ENCODE measurements at regions not wholly inside any gene's neighbourhood (a gene's known extent, or its start where the extent isn't known, plus 50 kb on each side); places are given as distances from the start of the nearest gene placed in this dataset.

DNA sequence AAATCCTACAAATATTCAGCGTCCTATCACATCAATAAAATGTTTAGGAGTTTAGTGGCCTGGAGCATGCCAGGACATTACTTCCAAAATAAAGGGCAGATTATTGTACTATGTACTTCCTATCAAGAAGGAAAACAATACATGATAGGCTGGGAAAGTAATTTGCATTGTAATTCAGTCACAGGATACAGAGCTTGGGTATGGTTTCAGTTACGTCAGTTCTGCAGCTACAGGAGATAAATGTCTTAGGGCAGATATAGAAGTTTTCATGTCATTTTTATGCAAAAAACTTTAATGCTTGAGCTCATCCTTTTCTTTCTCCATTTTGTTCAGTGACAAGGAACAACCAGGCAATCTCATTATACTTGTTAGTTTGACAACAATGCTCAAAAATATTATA, 155.2 kb downstream of the NFKBIZ start:
- no peaks in the 10 kb centered on the region for H3K79me2 ChIP-seq (ENCODE audit: insufficient read depth, low read length)
- peaks cover 0 to 3% of the 10 kb centered on the region in 2 donors for H3K4me1 ChIP-seq (ENCODE audit: control insufficient read depth in 1 of 2, insufficient read depth in 2 of 2, low read length in 2 of 2)
- H3K9me3 ChIP-seq (replicated peaks in 1 of 2; ENCODE audit: control insufficient read depth in 1 of 2, insufficient read depth in 1 of 2, low read length in 2 of 2): peaks cover 0 to 6% of the 10 kb centered on the region in 2 donors
- H3K4me1 Mint-ChIP-seq: peaks cover 6% of the 10 kb centered on the region
- no peak overlapping the region for H3K4me2 ChIP-seq (replicated peaks; ENCODE audit: extremely low read depth, low read length, poor library complexity, severe bottlenecking)
- no peak overlapping the region for H2AFZ ChIP-seq (ENCODE audit: insufficient read depth, low read depth, low read length, poor library complexity, severe bottlenecking)
- H3K27ac ChIP-seq (ENCODE audit: low read depth in 1 of 2, low read length in 2 of 2): no peak overlapping the region
- TF ChIP-seq, protein P1, sequence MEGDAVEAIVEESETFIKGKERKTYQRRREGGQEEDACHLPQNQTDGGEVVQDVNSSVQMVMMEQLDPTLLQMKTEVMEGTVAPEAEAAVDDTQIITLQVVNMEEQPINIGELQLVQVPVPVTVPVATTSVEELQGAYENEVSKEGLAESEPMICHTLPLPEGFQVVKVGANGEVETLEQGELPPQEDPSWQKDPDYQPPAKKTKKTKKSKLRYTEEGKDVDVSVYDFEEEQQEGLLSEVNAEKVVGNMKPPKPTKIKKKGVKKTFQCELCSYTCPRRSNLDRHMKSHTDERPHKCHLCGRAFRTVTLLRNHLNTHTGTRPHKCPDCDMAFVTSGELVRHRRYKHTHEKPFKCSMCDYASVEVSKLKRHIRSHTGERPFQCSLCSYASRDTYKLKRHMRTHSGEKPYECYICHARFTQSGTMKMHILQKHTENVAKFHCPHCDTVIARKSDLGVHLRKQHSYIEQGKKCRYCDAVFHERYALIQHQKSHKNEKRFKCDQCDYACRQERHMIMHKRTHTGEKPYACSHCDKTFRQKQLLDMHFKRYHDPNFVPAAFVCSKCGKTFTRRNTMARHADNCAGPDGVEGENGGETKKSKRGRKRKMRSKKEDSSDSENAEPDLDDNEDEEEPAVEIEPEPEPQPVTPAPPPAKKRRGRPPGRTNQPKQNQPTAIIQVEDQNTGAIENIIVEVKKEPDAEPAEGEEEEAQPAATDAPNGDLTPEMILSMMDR (IDR thresholded peaks at IDR 0.05): no peak
- H3K4me3 ChIP-seq (replicated peaks in 1 of 3; ENCODE audit: low read depth in 2 of 3, low read length in 3 of 3): no peak overlapping the region
- H3K9me3 Mint-ChIP-seq: peaks cover 0 to 15% (median 10%) of the 10 kb centered on the region in 7 donors
- H3K27me3 Mint-ChIP-seq (ENCODE audit: low read depth in 3 of 3): peaks cover 0 to 2% (median 0%) of the 10 kb centered on the region in 3 donors
- H3K9ac ChIP-seq (ENCODE audit: insufficient read depth, low read length, poor library complexity, severe bottlenecking): no peak overlapping the region
- intact Hi-C loops (cut with micrococcal nuclease): no loop called here
- DNase-seq: no peak
- no peaks in the 10 kb centered on the region for H4K20me1 ChIP-seq (ENCODE audit: insufficient read depth, low read length)
- H3K27ac Mint-ChIP-seq: no peak overlapping the region
- H3K27me3 ChIP-seq (ENCODE audit: control insufficient read depth in 2 of 2, insufficient read depth in 2 of 2, low read length in 2 of 2): no peaks in the 10 kb centered on the region
- WGBS (ENCODE audit: insufficient coverage): no CpG with 5 or more reads among the region's 2 CpGs
- no peaks in the 10 kb centered on the region for H3K36me3 Mint-ChIP-seq
- no peak overlapping the region for H3K4me3 Mint-ChIP-seq
- no peaks in the 10 kb centered on the region for H3K36me3 ChIP-seq (replicated peaks in 1 of 2; ENCODE audit: control insufficient read depth in 1 of 2, insufficient read depth in 2 of 2, low read length in 2 of 2)

DNA sequence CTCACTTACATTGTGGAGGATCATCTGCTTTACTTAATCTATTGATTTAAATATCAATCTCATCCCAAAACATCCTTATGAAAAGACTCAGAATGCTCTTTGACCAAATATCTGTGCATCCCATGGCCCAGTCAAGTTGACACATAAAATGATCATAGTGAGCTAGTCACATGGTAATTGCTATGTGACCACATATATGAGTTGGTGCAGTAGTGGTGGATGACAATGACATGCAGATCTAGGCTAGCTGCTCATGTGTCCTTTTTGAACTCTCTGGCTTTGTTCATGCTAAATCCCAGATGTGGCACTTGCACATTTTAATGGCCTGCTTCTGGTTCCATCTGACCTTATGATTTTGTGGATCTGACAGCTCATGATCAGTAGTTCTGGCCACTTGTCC, 156.2 kb downstream of the NFKBIZ start:
- H4K20me1 ChIP-seq (ENCODE audit: insufficient read depth, low read length): no peaks in the 10 kb centered on the region
- H3K27ac ChIP-seq (ENCODE audit: low read depth in 1 of 2, low read length in 2 of 2): no peak overlapping the region
- Mint-ChIP-seq H3K36me3 (no peaks in the 10 kb centered on the region), H3K27ac (peak overlapping the region in 1 of 7 donors; percentile 61), H3K4me1 (peaks cover 5% of the 10 kb centered on the region), H3K4me3 (no peak overlapping the region), H3K27me3 (ENCODE audit: low read depth in 3 of 3) (peaks cover 0 to 2% (median 0%) of the 10 kb centered on the region in 3 donors), H3K9me3 (peaks cover 4 to 20% (median 15%) of the 10 kb centered on the region in 7 donors)
- H3K4me3 ChIP-seq (replicated peaks in 1 of 3; ENCODE audit: low read depth in 2 of 3, low read length in 3 of 3): no peak overlapping the region
- H3K27me3 ChIP-seq (ENCODE audit: control insufficient read depth in 2 of 2, insufficient read depth in 2 of 2, low read length in 2 of 2): no peaks in the 10 kb centered on the region
- H3K36me3 ChIP-seq (replicated peaks in 1 of 2; ENCODE audit: control insufficient read depth in 1 of 2, insufficient read depth in 2 of 2, low read length in 2 of 2): no peaks in the 10 kb centered on the region
- intact Hi-C loops (cut with micrococcal nuclease): no loop called here
- peaks cover 0 to under 1% of the 10 kb centered on the region in 2 donors for H3K4me1 ChIP-seq (ENCODE audit: control insufficient read depth in 1 of 2, insufficient read depth in 2 of 2, low read length in 2 of 2)
- TF ChIP-seq, protein P1 (IDR thresholded peaks at IDR 0.05): no peak
- no peaks in the 10 kb centered on the region for H3K79me2 ChIP-seq (ENCODE audit: insufficient read depth, low read length)
- peaks cover 0 to 6% of the 10 kb centered on the region in 2 donors for H3K9me3 ChIP-seq (replicated peaks in 1 of 2; ENCODE audit: control insufficient read depth in 1 of 2, insufficient read depth in 1 of 2, low read length in 2 of 2)
- H2AFZ ChIP-seq (ENCODE audit: insufficient read depth, low read depth, low read length, poor library complexity, severe bottlenecking): no peak overlapping the region
- no peak overlapping the region for H3K4me2 ChIP-seq (replicated peaks; ENCODE audit: extremely low read depth, low read length, poor library complexity, severe bottlenecking)
- no peak overlapping the region for H3K9ac ChIP-seq (ENCODE audit: insufficient read depth, low read length, poor library complexity, severe bottlenecking)
- DNase-seq: peak in 1 of 3 donors; percentile 10
